CD4-positive, CD25-positive, alpha-beta regulatory T cell (primary cell): ENCODE measurements at regions not wholly inside any gene's neighbourhood (a gene's known extent, or its start where the extent isn't known, plus 50 kb on each side); places are given as distances from the start of the nearest gene placed in this dataset.

ENCODE experiments used
- ATAC-seq, 2 donors: fragments of 150-1000 bp; cut with Tn5 transposase; one replicate each; pipeline ENCODE4 v1.10.0; 2021; ENCODE audit warnings: low read depth in 2 of 2, moderate number of reproducible peaks in 2 of 2, moderate library complexity in 1 of 2
- DNase-seq, 3 donors: peaks; one replicate each; pipeline versions ENCODE4 v3.0.0 to v3.0.0-alpha.2; 2012 to 2022; ENCODE audit warnings: mixed read lengths in 1 of 3
- H3K27ac ChIP-seq: one replicate; pipeline ENCODE4 v1.7.0; 2013; ENCODE audit warnings: mild to moderate bottlenecking, low read length; ENCODE audit not compliant: insufficient read depth, poor library complexity, severe bottlenecking
- H3K27me3 ChIP-seq: one replicate; pipeline ENCODE4 v1.7.0; 2013; ENCODE audit warnings: low read length; ENCODE audit not compliant: control insufficient read depth, insufficient read depth
- H3K36me3 ChIP-seq: one replicate; pipeline ENCODE4 v1.7.0; 2013; ENCODE audit warnings: mild to moderate bottlenecking, low read length, moderate library complexity; ENCODE audit not compliant: control insufficient read depth, insufficient read depth
- H3K4me1 ChIP-seq: 2 replicates; pipeline ENCODE4 v1.7.0; 2013; ENCODE audit warnings: mild to moderate bottlenecking, low read length; ENCODE audit not compliant: insufficient read depth, control insufficient read depth, poor library complexity, severe bottlenecking
- H3K4me3 ChIP-seq: one replicate; pipeline ENCODE4 v1.7.0; 2013; ENCODE audit warnings: low read depth, mild to moderate bottlenecking, low read length, moderate library complexity
- H3K9me3 ChIP-seq, 2 experiments: 1 replicate in 1 of 2; 2 replicates in 1 of 2; pipeline ENCODE4 v1.7.0; 2013; ENCODE audit warnings: low read length in 2 of 2, mild to moderate bottlenecking in 1 of 2, moderate library complexity in 1 of 2; ENCODE audit not compliant: control insufficient read depth in 2 of 2
- H3K27ac Mint-ChIP-seq, 3 donors: one replicate each; pipeline ENCODE4 v1.8.0; 2020 to 2022; ENCODE audit warnings: mild to moderate bottlenecking in 3 of 3, mixed read lengths in 3 of 3, moderate library complexity in 2 of 3
- H3K27me3 Mint-ChIP-seq: one replicate; pipeline ENCODE4 v1.8.0; 2022; ENCODE audit warnings: mild to moderate bottlenecking, mixed read lengths
- H3K36me3 Mint-ChIP-seq: one replicate; pipeline ENCODE4 v1.8.0; 2020; ENCODE audit warnings: mixed read lengths
- H3K4me1 Mint-ChIP-seq, 4 donors: one replicate each; pipeline ENCODE4 v1.8.0; 2020 to 2022; ENCODE audit warnings: mixed read lengths in 4 of 4, mild to moderate bottlenecking in 1 of 4
- H3K4me3 Mint-ChIP-seq, 4 donors: one replicate each; pipeline ENCODE4 v1.8.0; 2020 to 2022; ENCODE audit warnings: mild to moderate bottlenecking in 4 of 4, mixed read lengths in 4 of 4, moderate library complexity in 3 of 4
- H3K9me3 Mint-ChIP-seq, 7 donors: one replicate each; pipeline ENCODE4 v1.8.0; 2020 to 2022; ENCODE audit warnings: mixed read lengths in 7 of 7, mild to moderate bottlenecking in 3 of 7, moderate library complexity in 2 of 7

- no peaks in the 10 kb centered on the region for H3K9me3 ChIP-seq
- ATAC-seq (no peak), DNase-seq (no peak)
- H3K27me3 ChIP-seq, result no peaks in the 10 kb centered on the region
- Mint-ChIP-seq H3K27me3 (peaks cover 39% of the 10 kb centered on the region), H3K27ac (no peak overlapping the region), H3K4me3 (peak overlapping the region in 1 of 4 donors; percentile 61), H3K4me1 (no peaks in the 10 kb centered on the region), H3K36me3 (no peaks in the 10 kb centered on the region), H3K9me3 (peaks cover 0 to 3% (median 0%) of the 10 kb centered on the region in 7 donors)
- no peaks in the 10 kb centered on the region for H3K4me1 ChIP-seq
- no peak overlapping the region for H3K27ac ChIP-seq
- no peak overlapping the region for H3K4me3 ChIP-seq
- H3K36me3 ChIP-seq, result no peaks in the 10 kb centered on the region
Measured at GRCh38 chr14:101075025-101075800, 171.7 kb upstream of the RTL1 start.

DNA sequence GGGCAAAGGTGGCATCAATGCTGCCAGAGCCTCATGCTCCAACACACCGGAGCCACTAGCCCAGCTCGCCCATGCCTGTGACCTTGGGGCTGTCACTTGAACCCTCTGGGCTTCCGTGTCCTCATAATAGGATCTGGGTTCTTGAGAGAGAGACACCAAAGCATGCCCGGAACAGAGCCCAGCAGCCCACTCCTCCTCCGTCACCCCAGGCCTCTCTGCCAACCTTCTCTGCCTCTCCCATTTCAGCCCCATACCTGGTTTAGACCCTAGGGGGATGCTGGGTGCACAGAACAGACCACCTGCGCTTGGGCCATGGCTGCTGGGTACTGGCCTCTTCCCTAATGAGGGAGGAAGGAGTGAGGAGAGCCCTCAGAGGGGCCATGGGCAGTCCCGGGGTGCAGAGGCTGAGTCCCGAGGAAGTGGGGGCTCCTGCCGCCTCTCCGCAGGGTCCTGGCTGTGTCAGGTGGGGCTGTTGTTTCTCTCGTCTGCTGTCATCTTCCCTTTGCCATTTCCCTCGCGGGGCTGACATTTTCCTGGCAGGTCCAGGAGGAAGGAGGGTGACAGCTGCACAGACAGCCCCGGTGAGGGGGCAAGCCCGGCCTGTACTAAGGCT is 172.4 kb upstream of the RTL1 start:
- DNase-seq (no peak), ATAC-seq (no peak)
- no peaks in the 10 kb centered on the region for H3K9me3 ChIP-seq
- no peak overlapping the region for H3K27ac ChIP-seq
- H3K27me3 ChIP-seq, result no peaks in the 10 kb centered on the region
- no peaks in the 10 kb centered on the region for H3K36me3 Mint-ChIP-seq
- peaks cover 0 to 3% (median 0%) of the 10 kb centered on the region in 7 donors for H3K9me3 Mint-ChIP-seq
- no peaks in the 10 kb centered on the region for H3K36me3 ChIP-seq
- no peak overlapping the region for H3K4me3 Mint-ChIP-seq
- H3K4me1 Mint-ChIP-seq, result no peaks in the 10 kb centered on the region
- no peaks in the 10 kb centered on the region for H3K4me1 ChIP-seq
- H3K4me3 ChIP-seq, result no peak overlapping the region
- H3K27ac Mint-ChIP-seq, result no peak overlapping the region
- peaks cover 44% of the 10 kb centered on the region for H3K27me3 Mint-ChIP-seq

- H3K36me3 ChIP-seq, result no peaks in the 10 kb centered on the region
- H3K4me1 Mint-ChIP-seq, result no peaks in the 10 kb centered on the region
- H3K36me3 Mint-ChIP-seq, result no peaks in the 10 kb centered on the region
- no peak overlapping the region for H3K4me3 ChIP-seq
- ATAC-seq (no peak), DNase-seq (no peak)
- no peak overlapping the region for H3K4me3 Mint-ChIP-seq
- no peaks in the 10 kb centered on the region for H3K9me3 ChIP-seq
- H3K4me1 ChIP-seq, result no peaks in the 10 kb centered on the region
- peaks cover 0 to 3% (median 0%) of the 10 kb centered on the region in 7 donors for H3K9me3 Mint-ChIP-seq
- H3K27ac Mint-ChIP-seq, result no peak overlapping the region
- H3K27me3 Mint-ChIP-seq, result peaks cover 45% of the 10 kb centered on the region
- H3K27ac ChIP-seq, result no peak overlapping the region
- no peaks in the 10 kb centered on the region for H3K27me3 ChIP-seq
Measured at GRCh38 chr14:101076451-101077198, 173.1 kb upstream of the RTL1 start.

GRCh38 chr14:101077481-101078074 is 174.1 kb upstream of the RTL1 start:
- H3K4me3 ChIP-seq, result no peak overlapping the region
- no peak overlapping the region for H3K4me3 Mint-ChIP-seq
- H3K4me1 Mint-ChIP-seq, result no peaks in the 10 kb centered on the region
- no peaks in the 10 kb centered on the region for H3K36me3 ChIP-seq
- H3K27ac ChIP-seq, result no peak overlapping the region
- no peaks in the 10 kb centered on the region for H3K9me3 ChIP-seq
- DNase-seq (no peak), ATAC-seq (no peak)
- peaks cover 45% of the 10 kb centered on the region for H3K27me3 Mint-ChIP-seq
- H3K4me1 ChIP-seq, result no peaks in the 10 kb centered on the region
- H3K27ac Mint-ChIP-seq, result no peak overlapping the region
- H3K36me3 Mint-ChIP-seq, result no peaks in the 10 kb centered on the region
- H3K9me3 Mint-ChIP-seq, result peaks cover 0 to 3% (median 0%) of the 10 kb centered on the region in 7 donors
- H3K27me3 ChIP-seq, result no peaks in the 10 kb centered on the region

GRCh38 chr14:101078170-101078891 is 174.8 kb upstream of the RTL1 start:
- Mint-ChIP-seq H3K27ac (no peak overlapping the region), H3K36me3 (no peaks in the 10 kb centered on the region), H3K9me3 (peaks cover 0 to 5% (median 0%) of the 10 kb centered on the region in 7 donors), H3K4me3 (no peak overlapping the region), H3K4me1 (no peaks in the 10 kb centered on the region), H3K27me3 (peaks cover 45% of the 10 kb centered on the region)
- H3K27me3 ChIP-seq, result no peaks in the 10 kb centered on the region
- H3K36me3 ChIP-seq, result no peaks in the 10 kb centered on the region
- no peaks in the 10 kb centered on the region for H3K4me1 ChIP-seq
- no peaks in the 10 kb centered on the region for H3K9me3 ChIP-seq
- no peak overlapping the region for H3K4me3 ChIP-seq
- DNase-seq (no peak), ATAC-seq (no peak)
- no peak overlapping the region for H3K27ac ChIP-seq

DNA sequence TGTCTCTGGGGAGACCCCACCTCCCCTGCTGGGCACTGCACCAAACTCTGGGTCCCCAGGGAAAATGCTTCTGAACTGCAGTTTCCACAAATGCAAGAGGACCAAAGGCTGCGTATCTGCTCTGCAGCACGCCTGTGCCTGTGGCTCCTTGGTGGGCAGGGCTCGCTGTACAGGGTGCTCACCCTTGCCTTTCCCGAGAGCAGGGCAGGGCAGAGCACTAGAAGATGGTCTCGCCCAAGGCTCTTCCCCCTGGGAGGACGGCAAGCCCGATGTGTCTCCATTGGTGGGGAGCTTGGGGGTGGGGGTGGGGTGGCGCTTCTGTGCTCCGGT is 175.3 kb upstream of the RTL1 start:
- Mint-ChIP-seq H3K36me3 (no peaks in the 10 kb centered on the region), H3K9me3 (peaks cover 0 to 5% (median 0%) of the 10 kb centered on the region in 7 donors), H3K27ac (no peak overlapping the region), H3K4me1 (no peaks in the 10 kb centered on the region), H3K4me3 (no peak overlapping the region), H3K27me3 (peaks cover 45% of the 10 kb centered on the region)
- Histone ChIP-seq H3K9me3 (no peaks in the 10 kb centered on the region), H3K4me1 (no peaks in the 10 kb centered on the region), H3K27ac (no peak overlapping the region), H3K36me3 (no peaks in the 10 kb centered on the region), H3K27me3 (no peaks in the 10 kb centered on the region), H3K4me3 (no peak overlapping the region)
- no peak for ATAC-seq
- DNase-seq, result no peak

- Histone ChIP-seq H3K4me1 (no peaks in the 10 kb centered on the region), H3K9me3 (no peaks in the 10 kb centered on the region), H3K4me3 (no peak overlapping the region), H3K27ac (no peak overlapping the region), H3K36me3 (no peaks in the 10 kb centered on the region), H3K27me3 (no peaks in the 10 kb centered on the region)
- H3K9me3 Mint-ChIP-seq, result peaks cover 0 to 5% (median 2%) of the 10 kb centered on the region in 7 donors
- no peak for DNase-seq
- no peaks in the 10 kb centered on the region for H3K36me3 Mint-ChIP-seq
- H3K27ac Mint-ChIP-seq, result no peak overlapping the region
- ATAC-seq, result no peak
- peaks cover 39% of the 10 kb centered on the region for H3K27me3 Mint-ChIP-seq
- H3K4me3 Mint-ChIP-seq, result no peak overlapping the region
- H3K4me1 Mint-ChIP-seq, result no peaks in the 10 kb centered on the region
Measured at GRCh38 chr14:101080922-101081593, 177.5 kb upstream of the RTL1 start.
